ENCODE measurements at regions not wholly inside any gene's neighbourhood (a gene's known extent, or its start where the extent isn't known, plus 50 kb on each side); places are given as distances from the start of the nearest gene placed in this dataset.

DNA sequence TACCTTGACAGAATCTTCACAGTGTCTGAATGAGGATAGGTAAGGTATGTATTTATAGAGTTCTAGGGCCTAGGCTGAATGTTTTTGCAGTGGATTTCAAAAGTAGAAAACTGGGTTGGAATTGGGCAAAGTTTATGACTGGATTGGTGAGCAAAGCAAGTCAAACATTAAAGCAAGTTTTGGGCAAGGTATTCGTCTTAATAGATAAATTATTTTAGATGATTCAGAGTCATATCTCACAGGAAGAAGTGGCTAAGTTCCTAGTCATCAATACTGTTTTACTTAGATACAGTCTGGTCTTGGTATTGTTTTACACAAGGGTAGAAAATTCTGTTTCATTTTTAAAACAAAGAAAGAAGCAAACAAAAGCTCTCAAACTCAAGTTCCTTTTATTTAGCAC, 284.1 kb upstream of the EPHA7 start:
- TF ChIP-seq NFIC (IDR thresholded peaks at IDR 0.05; ENCODE audit: borderline replicate concordance) (no peak), GABPA (IDR thresholded peaks at IDR 0.05; ENCODE audit: low read depth) (no peak), GATA2 (CRISPR knock-in tag; IDR thresholded peaks at IDR 0.05) (no peak), CTCF (IDR thresholded peaks at IDR 0.05) (no peak), EZH2phosphoT487 (IDR thresholded peaks at IDR 0.05; ENCODE audit: borderline replicate concordance, low read depth) (no peak), POLR2AphosphoS5 (IDR thresholded peaks at IDR 0.05; ENCODE audit: low read depth, low read length) (no peak), ZBTB33 (IDR thresholded peaks at IDR 0.05; ENCODE audit: borderline replicate concordance, low read depth) (no peak), TEAD4 (IDR thresholded peaks at IDR 0.05; ENCODE audit: borderline replicate concordance, insufficient read depth) (no peak), FOXJ3 (CRISPR knock-in tag; IDR thresholded peaks at IDR 0.05) (no peak)
- TF ChIP-seq, protein P1, sequence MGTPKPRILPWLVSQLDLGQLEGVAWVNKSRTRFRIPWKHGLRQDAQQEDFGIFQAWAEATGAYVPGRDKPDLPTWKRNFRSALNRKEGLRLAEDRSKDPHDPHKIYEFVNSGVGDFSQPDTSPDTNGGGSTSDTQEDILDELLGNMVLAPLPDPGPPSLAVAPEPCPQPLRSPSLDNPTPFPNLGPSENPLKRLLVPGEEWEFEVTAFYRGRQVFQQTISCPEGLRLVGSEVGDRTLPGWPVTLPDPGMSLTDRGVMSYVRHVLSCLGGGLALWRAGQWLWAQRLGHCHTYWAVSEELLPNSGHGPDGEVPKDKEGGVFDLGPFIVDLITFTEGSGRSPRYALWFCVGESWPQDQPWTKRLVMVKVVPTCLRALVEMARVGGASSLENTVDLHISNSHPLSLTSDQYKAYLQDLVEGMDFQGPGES (IDR thresholded peaks at IDR 0.05; ENCODE audit: low read depth, low read length), result no peak
- TF ChIP-seq, protein P2, sequence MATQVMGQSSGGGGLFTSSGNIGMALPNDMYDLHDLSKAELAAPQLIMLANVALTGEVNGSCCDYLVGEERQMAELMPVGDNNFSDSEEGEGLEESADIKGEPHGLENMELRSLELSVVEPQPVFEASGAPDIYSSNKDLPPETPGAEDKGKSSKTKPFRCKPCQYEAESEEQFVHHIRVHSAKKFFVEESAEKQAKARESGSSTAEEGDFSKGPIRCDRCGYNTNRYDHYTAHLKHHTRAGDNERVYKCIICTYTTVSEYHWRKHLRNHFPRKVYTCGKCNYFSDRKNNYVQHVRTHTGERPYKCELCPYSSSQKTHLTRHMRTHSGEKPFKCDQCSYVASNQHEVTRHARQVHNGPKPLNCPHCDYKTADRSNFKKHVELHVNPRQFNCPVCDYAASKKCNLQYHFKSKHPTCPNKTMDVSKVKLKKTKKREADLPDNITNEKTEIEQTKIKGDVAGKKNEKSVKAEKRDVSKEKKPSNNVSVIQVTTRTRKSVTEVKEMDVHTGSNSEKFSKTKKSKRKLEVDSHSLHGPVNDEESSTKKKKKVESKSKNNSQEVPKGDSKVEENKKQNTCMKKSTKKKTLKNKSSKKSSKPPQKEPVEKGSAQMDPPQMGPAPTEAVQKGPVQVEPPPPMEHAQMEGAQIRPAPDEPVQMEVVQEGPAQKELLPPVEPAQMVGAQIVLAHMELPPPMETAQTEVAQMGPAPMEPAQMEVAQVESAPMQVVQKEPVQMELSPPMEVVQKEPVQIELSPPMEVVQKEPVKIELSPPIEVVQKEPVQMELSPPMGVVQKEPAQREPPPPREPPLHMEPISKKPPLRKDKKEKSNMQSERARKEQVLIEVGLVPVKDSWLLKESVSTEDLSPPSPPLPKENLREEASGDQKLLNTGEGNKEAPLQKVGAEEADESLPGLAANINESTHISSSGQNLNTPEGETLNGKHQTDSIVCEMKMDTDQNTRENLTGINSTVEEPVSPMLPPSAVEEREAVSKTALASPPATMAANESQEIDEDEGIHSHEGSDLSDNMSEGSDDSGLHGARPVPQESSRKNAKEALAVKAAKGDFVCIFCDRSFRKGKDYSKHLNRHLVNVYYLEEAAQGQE (IDR thresholded peaks at IDR 0.05; ENCODE audit: low read depth, low read length), result no peak

Data from SK-N-SH (cell line).